Panc1 (cell line): ENCODE measurements at regions not wholly inside any gene's neighbourhood (a gene's known extent, or its start where the extent isn't known, plus 50 kb on each side); places are given as distances from the start of the nearest gene placed in this dataset.

ENCODE experiments used
- ATAC-seq: fragments of 200-7000 bp; cut with Tn5 transposase; 2 replicates; pipeline ENCODE4 v1.9.1; 2020; ENCODE audit warnings: mild to moderate bottlenecking, moderate library complexity
- BruUV-seq: library from RNA; stranded (reverse); fragments of 400-500 nt; replicated peaks from 2 replicates; lab custom pipeline; 2021; lab: Mats Ljungman, UMichigan
- CTCF ChIA-PET: fragments of 300-600 bp; sonication (Branson Sonifier 250); formaldehyde crosslinking; loops from one replicate; lab custom pipeline; 2022; ENCODE audit warnings: antibody characterized with exemption; lab: Charles Lee
- POLR2A ChIA-PET: fragments of 300-600 bp; sonication (Branson Sonifier 250); formaldehyde crosslinking; loops from one replicate; lab custom pipeline; 2022; ENCODE audit warnings: antibody characterized with exemption; lab: Charles Lee
- DNase-seq: peaks from one replicate; pipeline ENCODE4 v3.0.0-alpha.2; 2010; ENCODE audit warnings: low read depth, low spot score
- H3K27ac ChIP-seq: 2 replicates; pipeline ENCODE4 v1.5.1; 2011; ENCODE audit warnings: mild to moderate bottlenecking, low read length, inconsistent platforms
- H3K27me3 ChIP-seq: fragments of 200-500 bp; sonication (Bioruptor generic); 2 replicates; pipeline ENCODE4 v1.6.0; 2014; ENCODE audit warnings: low read length, inconsistent platforms; ENCODE audit not compliant: control insufficient read depth, insufficient read depth
- H3K36me3 ChIP-seq: fragments of 200-500 bp; sonication (Bioruptor generic); 2 replicates; pipeline ENCODE4 v1.5.1; 2014; ENCODE audit warnings: inconsistent platforms, mild to moderate bottlenecking, low read length, moderate library complexity; ENCODE audit not compliant: control insufficient read depth, insufficient read depth
- H3K4me1 ChIP-seq: 2 replicates; pipeline ENCODE4 v1.5.1; 2011; ENCODE audit warnings: inconsistent platforms, mild to moderate bottlenecking, low read length, moderate library complexity; ENCODE audit not compliant: control insufficient read depth, insufficient read depth
- H3K4me3 ChIP-seq, 2 experiments: 2 replicates each; pipeline ENCODE4 v1.5.1; 2011 to 2012; ENCODE audit warnings: low read depth in 2 of 2, low read length in 2 of 2, mild to moderate bottlenecking in 2 of 2, inconsistent platforms in 1 of 2, moderate library complexity in 1 of 2
- H3K9me3 ChIP-seq: fragments of 200-500 bp; sonication (Bioruptor generic); 2 replicates; pipeline ENCODE4 v1.5.1; 2014; ENCODE audit warnings: low read depth, mild to moderate bottlenecking, inconsistent platforms, low read length, moderate library complexity; ENCODE audit not compliant: control insufficient read depth, insufficient read depth
- POLR2AphosphoS5 ChIP-seq: IDR thresholded peaks from 2 replicates; pipeline ENCODE4 v1.6.1; 2012; ENCODE audit warnings: mild to moderate bottlenecking, low read depth, low read length, moderate library complexity
- SIN3A ChIP-seq: IDR thresholded peaks from 2 replicates; pipeline ENCODE4 v1.6.1; 2012; ENCODE audit warnings: low read depth, mild to moderate bottlenecking, low read length, moderate library complexity, borderline replicate concordance; ENCODE audit not compliant: insufficient read depth
- TCF7L2 ChIP-seq: IDR thresholded peaks from 2 replicates; pipeline ENCODE4 v1.6.1; 2011; ENCODE audit warnings: mild to moderate bottlenecking, low read depth, low read length, inconsistent platforms
- in situ Hi-C: cut with HindIII; loops from 2 replicates; pipeline ENCODE4 v1.10.0; 2016; ENCODE audit warnings: low sequenced_read_pairs, low pct_unique_long_range_greater_than_20kb
- intact Hi-C: fragments of 100-400 bp; cut with micrococcal nuclease; formaldehyde crosslinking; loops from one replicate; pipeline ENCODE4 v1.10.0; 2022; ENCODE audit not compliant: unreplicated experiment
- TF ChIP-seq, protein P1 (sequence below), 2 experiments: IDR thresholded peaks; 2 replicates each; pipeline ENCODE4 v1.6.1; 2011 to 2012; ENCODE audit warnings: low read depth in 2 of 2, control low read depth in 1 of 2, low read length in 1 of 2, mild to moderate bottlenecking in 1 of 2, moderate library complexity in 1 of 2; ENCODE audit not compliant: insufficient read depth in 1 of 2
- TF ChIP-seq, protein P2 (sequence below): fragments of 450-650 bp; IDR thresholded peaks from 2 replicates; pipeline ENCODE4 v1.5.1; 2017; ENCODE audit warnings: mild to moderate bottlenecking

DNA sequence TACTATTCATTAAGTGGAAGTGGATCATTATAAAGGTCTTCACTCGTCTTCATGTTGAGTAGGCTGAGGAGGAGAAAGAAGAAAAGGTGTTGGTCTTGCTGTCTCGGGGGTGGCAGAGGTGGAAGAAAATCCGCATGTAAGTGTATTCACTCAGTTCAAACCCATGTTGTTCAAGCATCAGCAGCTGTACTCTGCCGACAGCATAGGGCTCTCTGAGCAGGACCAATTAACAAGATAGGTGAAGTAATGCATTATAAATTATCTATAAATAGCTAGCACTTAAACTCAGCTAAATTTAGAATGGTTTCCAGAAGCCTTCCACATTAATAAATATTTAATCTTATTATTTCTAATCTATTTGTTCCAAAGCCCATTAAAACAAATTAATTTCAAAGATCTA lies 116.8 kb downstream of the RGS2 start:
- Histone ChIP-seq H3K4me1 (no peaks in the 10 kb centered on the region), H3K36me3 (no peaks in the 10 kb centered on the region), H3K9me3 (no peaks in the 10 kb centered on the region), H3K4me3 (no peak overlapping the region), H3K27ac (no peak overlapping the region), H3K27me3 (no peaks in the 10 kb centered on the region)
- intact Hi-C loops (no loop called here), in situ Hi-C loops (no loop called here)
- no TSS peak for BruUV-seq
- ATAC-seq: no peak
- no peak for TF ChIP-seq SIN3A
- TF ChIP-seq POLR2AphosphoS5: no peak
- TF ChIP-seq, protein P1, sequence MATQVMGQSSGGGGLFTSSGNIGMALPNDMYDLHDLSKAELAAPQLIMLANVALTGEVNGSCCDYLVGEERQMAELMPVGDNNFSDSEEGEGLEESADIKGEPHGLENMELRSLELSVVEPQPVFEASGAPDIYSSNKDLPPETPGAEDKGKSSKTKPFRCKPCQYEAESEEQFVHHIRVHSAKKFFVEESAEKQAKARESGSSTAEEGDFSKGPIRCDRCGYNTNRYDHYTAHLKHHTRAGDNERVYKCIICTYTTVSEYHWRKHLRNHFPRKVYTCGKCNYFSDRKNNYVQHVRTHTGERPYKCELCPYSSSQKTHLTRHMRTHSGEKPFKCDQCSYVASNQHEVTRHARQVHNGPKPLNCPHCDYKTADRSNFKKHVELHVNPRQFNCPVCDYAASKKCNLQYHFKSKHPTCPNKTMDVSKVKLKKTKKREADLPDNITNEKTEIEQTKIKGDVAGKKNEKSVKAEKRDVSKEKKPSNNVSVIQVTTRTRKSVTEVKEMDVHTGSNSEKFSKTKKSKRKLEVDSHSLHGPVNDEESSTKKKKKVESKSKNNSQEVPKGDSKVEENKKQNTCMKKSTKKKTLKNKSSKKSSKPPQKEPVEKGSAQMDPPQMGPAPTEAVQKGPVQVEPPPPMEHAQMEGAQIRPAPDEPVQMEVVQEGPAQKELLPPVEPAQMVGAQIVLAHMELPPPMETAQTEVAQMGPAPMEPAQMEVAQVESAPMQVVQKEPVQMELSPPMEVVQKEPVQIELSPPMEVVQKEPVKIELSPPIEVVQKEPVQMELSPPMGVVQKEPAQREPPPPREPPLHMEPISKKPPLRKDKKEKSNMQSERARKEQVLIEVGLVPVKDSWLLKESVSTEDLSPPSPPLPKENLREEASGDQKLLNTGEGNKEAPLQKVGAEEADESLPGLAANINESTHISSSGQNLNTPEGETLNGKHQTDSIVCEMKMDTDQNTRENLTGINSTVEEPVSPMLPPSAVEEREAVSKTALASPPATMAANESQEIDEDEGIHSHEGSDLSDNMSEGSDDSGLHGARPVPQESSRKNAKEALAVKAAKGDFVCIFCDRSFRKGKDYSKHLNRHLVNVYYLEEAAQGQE (IDR thresholded peaks at IDR 0.05; ENCODE audit: insufficient read depth in 1 of 2, low read depth in 2 of 2, low read length in 1 of 2): no peak
- TF ChIP-seq, protein P2, sequence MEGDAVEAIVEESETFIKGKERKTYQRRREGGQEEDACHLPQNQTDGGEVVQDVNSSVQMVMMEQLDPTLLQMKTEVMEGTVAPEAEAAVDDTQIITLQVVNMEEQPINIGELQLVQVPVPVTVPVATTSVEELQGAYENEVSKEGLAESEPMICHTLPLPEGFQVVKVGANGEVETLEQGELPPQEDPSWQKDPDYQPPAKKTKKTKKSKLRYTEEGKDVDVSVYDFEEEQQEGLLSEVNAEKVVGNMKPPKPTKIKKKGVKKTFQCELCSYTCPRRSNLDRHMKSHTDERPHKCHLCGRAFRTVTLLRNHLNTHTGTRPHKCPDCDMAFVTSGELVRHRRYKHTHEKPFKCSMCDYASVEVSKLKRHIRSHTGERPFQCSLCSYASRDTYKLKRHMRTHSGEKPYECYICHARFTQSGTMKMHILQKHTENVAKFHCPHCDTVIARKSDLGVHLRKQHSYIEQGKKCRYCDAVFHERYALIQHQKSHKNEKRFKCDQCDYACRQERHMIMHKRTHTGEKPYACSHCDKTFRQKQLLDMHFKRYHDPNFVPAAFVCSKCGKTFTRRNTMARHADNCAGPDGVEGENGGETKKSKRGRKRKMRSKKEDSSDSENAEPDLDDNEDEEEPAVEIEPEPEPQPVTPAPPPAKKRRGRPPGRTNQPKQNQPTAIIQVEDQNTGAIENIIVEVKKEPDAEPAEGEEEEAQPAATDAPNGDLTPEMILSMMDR: no peak
- no peak for TF ChIP-seq TCF7L2
- DNase-seq: no peak
- ChIA-PET POLR2A (no interaction called here), CTCF (no interaction called here)

GRCh38 chr1:192926736-192927135 lies 117.9 kb downstream of the RGS2 start:
- no peaks in the 10 kb centered on the region for H3K27me3 ChIP-seq
- no peak overlapping the region for H3K4me3 ChIP-seq
- no peak for TF ChIP-seq SIN3A
- TF ChIP-seq POLR2AphosphoS5: no peak
- no peak for TF ChIP-seq TCF7L2
- TF ChIP-seq, protein P2: no peak
- no peak overlapping the region for H3K27ac ChIP-seq
- in situ Hi-C loops (no loop called here), intact Hi-C loops (no loop called here)
- H3K36me3 ChIP-seq: no peaks in the 10 kb centered on the region
- no peaks in the 10 kb centered on the region for H3K9me3 ChIP-seq
- H3K4me1 ChIP-seq: no peaks in the 10 kb centered on the region
- DNase-seq (no peak), ATAC-seq (no peak)
- CTCF ChIA-PET: no interaction called here
- POLR2A ChIA-PET: no interaction called here
- BruUV-seq: no TSS peak
